ENCODE measurements at regions not wholly inside any gene's neighbourhood (a gene's known extent, or its start where the extent isn't known, plus 50 kb on each side); places are given as distances from the start of the nearest gene placed in this dataset.

- Mint-ChIP-seq H3K9me3 (ENCODE audit: unreplicated experiment) (no peaks in the 10 kb centered on the region), H3K4me3 (ENCODE audit: unreplicated experiment) (no peak overlapping the region), H3K4me1 (ENCODE audit: insufficient read depth, unreplicated experiment) (no peaks in the 10 kb centered on the region), H3K36me3 (ENCODE audit: insufficient read depth, unreplicated experiment) (no peaks in the 10 kb centered on the region), H3K27me3 (ENCODE audit: insufficient read depth, unreplicated experiment) (peaks cover 73% of the 10 kb centered on the region), H3K27ac (ENCODE audit: low read depth, unreplicated experiment) (no peak overlapping the region)
- POLR2A ChIA-PET = no interaction called here
- no peak for DNase-seq (ENCODE audit: unreplicated experiment)
- no TSS peak for BruUV-seq (replicated peaks)
- CTCF ChIA-PET = no interaction called here
- TF ChIP-seq CTCF (IDR thresholded peaks at IDR 0.05; ENCODE audit: unreplicated experiment) = no peak
- intact Hi-C loops (cut with micrococcal nuclease) = no loop called here
Measured at GRCh38 chrX:131938749-131939148, 84.4 kb upstream of the STK26 start.

- Mint-ChIP-seq H3K27me3 (ENCODE audit: insufficient read depth, unreplicated experiment) (peaks cover 75% of the 10 kb centered on the region), H3K4me1 (ENCODE audit: insufficient read depth, unreplicated experiment) (no peaks in the 10 kb centered on the region), H3K9me3 (ENCODE audit: unreplicated experiment) (no peaks in the 10 kb centered on the region), H3K27ac (ENCODE audit: low read depth, unreplicated experiment) (no peak overlapping the region), H3K4me3 (ENCODE audit: unreplicated experiment) (no peak overlapping the region), H3K36me3 (ENCODE audit: insufficient read depth, unreplicated experiment) (no peaks in the 10 kb centered on the region)
- POLR2A ChIA-PET = interaction anchor here (0.9 kb wide), 1 partner anchor 35 kb away, joined by 4 read pairs; no protein-coding TSS in a partner anchor
- no peak for DNase-seq (ENCODE audit: unreplicated experiment)
- CTCF ChIA-PET = no interaction called here
- BruUV-seq (replicated peaks) = no TSS peak
- intact Hi-C loops (cut with micrococcal nuclease) = no loop called here
- TF ChIP-seq CTCF (IDR thresholded peaks at IDR 0.05; ENCODE audit: unreplicated experiment) = no peak
Measured at GRCh38 chrX:131942034-131942433, 81.1 kb upstream of the STK26 start.

GRCh38 chrX:131944936-131945902 lies 77.9 kb upstream of the STK26 start:
- intact Hi-C loops (cut with micrococcal nuclease) = no loop called here
- Mint-ChIP-seq H3K27ac (ENCODE audit: low read depth, unreplicated experiment) (no peak overlapping the region), H3K4me1 (ENCODE audit: insufficient read depth, unreplicated experiment) (no peaks in the 10 kb centered on the region), H3K36me3 (ENCODE audit: insufficient read depth, unreplicated experiment) (no peaks in the 10 kb centered on the region), H3K9me3 (ENCODE audit: unreplicated experiment) (no peaks in the 10 kb centered on the region), H3K4me3 (ENCODE audit: unreplicated experiment) (no peak overlapping the region), H3K27me3 (ENCODE audit: insufficient read depth, unreplicated experiment) (peaks cover 87% of the 10 kb centered on the region)
- no peak for DNase-seq (ENCODE audit: unreplicated experiment)
- no TSS peak for BruUV-seq (replicated peaks)
- CTCF ChIA-PET = no interaction called here
- POLR2A ChIA-PET = no interaction called here
- TF ChIP-seq CTCF (IDR thresholded peaks at IDR 0.05; ENCODE audit: unreplicated experiment) = no peak

GRCh38 chrX:131951166-131951565 lies 71.9 kb upstream of the STK26 start:
- H3K27ac Mint-ChIP-seq (ENCODE audit: low read depth, unreplicated experiment) = no peak overlapping the region
- intact Hi-C loops (cut with micrococcal nuclease) = no loop called here
- CTCF ChIA-PET = no interaction called here
- H3K27me3 Mint-ChIP-seq (ENCODE audit: insufficient read depth, unreplicated experiment) = peaks cover 90% of the 10 kb centered on the region
- BruUV-seq (replicated peaks) = no TSS peak
- H3K4me1 Mint-ChIP-seq (ENCODE audit: insufficient read depth, unreplicated experiment) = no peaks in the 10 kb centered on the region
- no peak for TF ChIP-seq CTCF (IDR thresholded peaks at IDR 0.05; ENCODE audit: unreplicated experiment)
- no peaks in the 10 kb centered on the region for H3K9me3 Mint-ChIP-seq (ENCODE audit: unreplicated experiment)
- POLR2A ChIA-PET = no interaction called here
- DNase-seq (ENCODE audit: unreplicated experiment) = no peak
- no peaks in the 10 kb centered on the region for H3K36me3 Mint-ChIP-seq (ENCODE audit: insufficient read depth, unreplicated experiment)
- H3K4me3 Mint-ChIP-seq (ENCODE audit: unreplicated experiment) = no peak overlapping the region

Data from MCF 10A (cell line).